ENCODE measurements at regions not wholly inside any gene's neighbourhood (a gene's known extent, or its start where the extent isn't known, plus 50 kb on each side); places are given as distances from the start of the nearest gene placed in this dataset.

- no peak for TF ChIP-seq POLR2A (IDR thresholded peaks at IDR 0.05; ENCODE audit: extremely low read depth, insufficient read length)
- no peak for TF ChIP-seq CTCF (IDR thresholded peaks at IDR 0.05; ENCODE audit: low read depth, low read length)
These were observed 734.2 kb upstream of the SALL3 start for GRCh38 chr18:78245451-78245850.
